K562 (cell line): ENCODE measurements at regions not wholly inside any gene's neighbourhood (a gene's known extent, or its start where the extent isn't known, plus 50 kb on each side); places are given as distances from the start of the nearest gene placed in this dataset.

Experiments
- ATAC-seq: fragments of 200-7000 bp; cut with Tn5 transposase; 3 replicates; pipeline ENCODE4 v1.9.1; 2020; ENCODE audit warnings: moderate library complexity
- BruUV-seq: library from RNA; stranded (reverse); fragments of 400-500 nt; replicated peaks from 2 replicates; lab custom pipeline; 2021; lab: Mats Ljungman, UMichigan
- CTCF ChIA-PET: fragments of 300-600 bp; formaldehyde crosslinking; extraction: SDS; loops from one replicate; lab custom pipeline; 2021; ENCODE audit warnings: low intra/inter-chr PET ratio; lab: Yijun Ruan, JAX
- POLR2A ChIA-PET: fragments of 300-600, 350-650 bp; sonication (Branson Sonifier 250); formaldehyde crosslinking; extraction: SDS; loops from one replicate; lab custom pipeline; 2021; ENCODE audit warnings: antibody characterized with exemption, inconsistent platforms; lab: Yijun Ruan, JAX
- DNase-seq, 4 experiments: peaks; one replicate each; pipeline versions ENCODE4 v3.0.0 to v3.0.0-alpha.2; 2011 to 2018; ENCODE audit warnings: low spot score in 3 of 4, mixed read lengths in 3 of 4; ENCODE audit errors: extremely low read depth in 1 of 4
- FAIRE-seq: peaks from 2 replicates; lab custom pipeline; 2011; peaks lifted over from hg19 to GRCh38; lab: Jason Lieb, UNC
- H2AFZ ChIP-seq: 2 replicates; pipeline ENCODE4 v1.6.0; 2011; ENCODE audit warnings: low read depth, low read length, control low read depth, inconsistent platforms
- H3K27ac ChIP-seq: fragments of 200-600 bp; 3 replicates; pipeline ENCODE4 v1.8.0; 2011; ENCODE audit warnings: low read depth, mild to moderate bottlenecking, control low read depth, inconsistent platforms, low read length, moderate library complexity, mixed read lengths; ENCODE audit errors: extremely low read depth
- H3K27me3 ChIP-seq, 2 experiments: fragments of 300-600 bp in 1 of 2; 2 replicates in 1 of 2; 3 replicates in 1 of 2; pipeline versions ENCODE4 v1.6.0 to v1.8.0; 2011; ENCODE audit warnings: inconsistent platforms in 2 of 2, low read length in 2 of 2, mild to moderate bottlenecking in 1 of 2, mixed read lengths in 1 of 2, moderate library complexity in 1 of 2; ENCODE audit not compliant: control insufficient read depth in 2 of 2, insufficient read depth in 2 of 2
- H3K36me3 ChIP-seq: fragments of 300-600 bp; 3 replicates; pipeline ENCODE4 v1.8.0; 2011; ENCODE audit warnings: mild to moderate bottlenecking, low read length, inconsistent platforms; ENCODE audit not compliant: control insufficient read depth, insufficient read depth
- H3K4me1 ChIP-seq, 2 experiments: fragments of 200-600 bp in 1 of 2; replicated peaks in 1 of 2; 2 replicates in 1 of 2; 3 replicates in 1 of 2; pipeline versions ENCODE4 v1.5.1 to v1.8.0; 2011; ENCODE audit warnings: inconsistent platforms in 2 of 2, low read length in 2 of 2, mild to moderate bottlenecking in 1 of 2, mixed read lengths in 1 of 2, moderate library complexity in 1 of 2; ENCODE audit not compliant: control insufficient read depth in 2 of 2, insufficient read depth in 2 of 2
- H3K4me2 ChIP-seq: 2 replicates; pipeline ENCODE4 v1.6.1; 2011; ENCODE audit warnings: low read length, control low read depth, inconsistent platforms, mixed read lengths; ENCODE audit not compliant: insufficient read depth
- H3K4me3 ChIP-seq: fragments of 200-600 bp; sonication (generic), shearing (Covaris generic); 2 replicates; pipeline ENCODE4 v1.5.1; 2016; ENCODE audit warnings: control low read depth, inconsistent platforms
- H3K79me2 ChIP-seq: fragments of 200-600 bp; 3 replicates; pipeline ENCODE4 v1.8.0; 2011; ENCODE audit warnings: low read length, inconsistent platforms; ENCODE audit not compliant: control insufficient read depth, insufficient read depth
- H3K9ac ChIP-seq, 2 experiments: 2 replicates each; pipeline versions ENCODE4 v1.6.0 to v1.6.1; 2011; ENCODE audit warnings: low read depth in 2 of 2, low read length in 2 of 2, control low read depth in 1 of 2, inconsistent platforms in 1 of 2, mild to moderate bottlenecking in 1 of 2, mixed read lengths in 1 of 2; ENCODE audit not compliant: insufficient read depth in 1 of 2
- H3K9me1 ChIP-seq: one replicate; pipeline ENCODE4 v1.6.0; 2011; ENCODE audit warnings: inconsistent platforms, mild to moderate bottlenecking, low read length, moderate library complexity; ENCODE audit not compliant: control insufficient read depth, insufficient read depth
- H3K9me3 ChIP-seq: replicated peaks from 2 replicates; pipeline ENCODE4 v1.5.1; 2011; ENCODE audit warnings: low read depth, low read length, inconsistent platforms; ENCODE audit not compliant: control insufficient read depth, insufficient read depth
- H4K20me1 ChIP-seq: replicated peaks from 2 replicates; pipeline ENCODE4 v1.6.1; 2011; ENCODE audit warnings: low read length, inconsistent platforms, mixed read lengths; ENCODE audit not compliant: control insufficient read depth, insufficient read depth
- BRD9 ChIP-seq: fragments of 450-650 bp; IDR thresholded peaks from 2 replicates; pipeline ENCODE4 v1.6.1; 2018; ENCODE audit warnings: low read depth; ENCODE audit not compliant: partially characterized antibody
- CTCF ChIP-seq, 3 experiments: IDR thresholded peaks in 2 of 3; conservative IDR thresholded peaks in 1 of 3; 2 replicates each; pipeline ENCODE4 v1.5.1; 2011 to 2012; ENCODE audit warnings: low read length in 3 of 3, mild to moderate bottlenecking in 3 of 3, control low read depth in 2 of 3, improper control_type of control experiment in 1 of 3, inconsistent platforms in 1 of 3, low read depth in 1 of 3, mixed read lengths in 1 of 3, moderate library complexity in 1 of 3; ENCODE audit not compliant: insufficient read depth in 2 of 3
- E2F4 ChIP-seq: sonication (generic); formaldehyde crosslinking; IDR thresholded peaks from 2 replicates; pipeline ENCODE4 v1.8.0; 2022; ENCODE audit warnings: mild to moderate bottlenecking, low read depth, missing genetic modification reagents
- HCFC1 ChIP-seq: IDR thresholded peaks from 2 replicates; pipeline ENCODE4 v1.6.1; 2012; ENCODE audit warnings: low read depth, low read length, improper control_type of control experiment
- KLF1 ChIP-seq: fragments of 450-650 bp; IDR thresholded peaks from 2 replicates; pipeline ENCODE4 v1.6.1; 2016; ENCODE audit warnings: missing genetic modification characterization, missing compliant biosample characterization
- MBD2 ChIP-seq: sonication (generic); IDR thresholded peaks from 2 replicates; pipeline ENCODE4 v1.6.1; 2016; ENCODE audit warnings: low read depth, borderline replicate concordance
- RAD21 ChIP-seq, 2 experiments: fragments of 250-450 bp in 1 of 2; fragments of 450-650 bp in 1 of 2; sonication (Bioruptor Pico) in 1 of 2; formaldehyde crosslinking in 1 of 2; IDR thresholded peaks in 1 of 2; conservative IDR thresholded peaks in 1 of 2; 2 replicates each; pipeline versions ENCODE4 v1.4.0 to v1.8.0; 2020 to 2022; ENCODE audit warnings: mild to moderate bottlenecking in 2 of 2, moderate library complexity in 1 of 2
- RREB1 ChIP-seq: fragments of 250-450 bp; sonication (Bioruptor Pico); IDR thresholded peaks from 2 replicates; pipeline ENCODE4 v1.4.0; 2020
- SMC3 ChIP-seq: conservative IDR thresholded peaks from 2 replicates; pipeline ENCODE4 v1.6.1; 2011; ENCODE audit warnings: low read depth, low read length, improper control_type of control experiment; ENCODE audit not compliant: insufficient read depth
- TAF9B ChIP-seq: fragments of 450-650 bp; IDR thresholded peaks from 2 replicates; pipeline ENCODE4 v1.6.1; 2018; ENCODE audit warnings: mild to moderate bottlenecking; ENCODE audit not compliant: partially characterized antibody
- ZKSCAN8 ChIP-seq: fragments of 200-800 bp; sonication (Bioruptor generic); IDR thresholded peaks from 2 replicates; pipeline ENCODE4 v1.6.1; 2016; ENCODE audit warnings: missing genetic modification characterization, missing compliant biosample characterization
- ZNF384 ChIP-seq: IDR thresholded peaks from 2 replicates; pipeline ENCODE4 v1.6.1; 2012; ENCODE audit warnings: low read depth, low read length, improper control_type of control experiment
- WGBS: fragments of 100-300 bp; shearing (Covaris generic); methylation state at CpG from one replicate; pipeline ENCODE4 v1.1.6; 2016; ENCODE audit warnings: low coverage, mixed read lengths; ENCODE audit not compliant: insufficient coverage; ENCODE audit errors: missing lambda C conversion rate; 5-methylcytosine and 5-hydroxymethylcytosine counted together
- in situ Hi-C: fragments of 300-500 bp; cut with MboI; formaldehyde crosslinking; loops from 4 replicates; pipeline ENCODE4 v1.15.0; 2018; ENCODE audit warnings: inconsistent platforms, mixed read lengths
- intact Hi-C: fragments of 100-400 bp; cut with micrococcal nuclease; formaldehyde crosslinking; loops from 2 replicates; pipeline ENCODE4 v1.14.2; 2022

GRCh38 chr2:3959372-3959771 is 256.0 kb downstream of the DCDC2C start:
- H3K79me2 ChIP-seq, result no peaks in the 10 kb centered on the region
- ChIA-PET CTCF (interaction anchor here (0.5 to 0.6 kb wide), 2 partner anchors 246 to 1906 kb away, joined by 3 to 4 read pairs; no protein-coding TSS in a partner anchor), POLR2A (no interaction called here)
- peak; percentile 33 to 50 (median 45) for DNase-seq
- H3K4me2 ChIP-seq, result no peak overlapping the region
- no peak overlapping the region for H3K27ac ChIP-seq
- whole genome bisulfite sequencing, result 0% methylated on average over 1 of the region's 2 CpGs
- H3K36me3 ChIP-seq, result no peaks in the 10 kb centered on the region
- H3K9ac ChIP-seq, result no peak overlapping the region
- H3K27me3 ChIP-seq, result no peaks in the 10 kb centered on the region
- peak; percentile 67 for FAIRE-seq
- in situ Hi-C loops (no loop called here), intact Hi-C loops (loop anchor here (1.0 to 5.0 kb wide), 2 partner anchors 222 to 1407 kb away; no protein-coding TSS in a partner anchor)
- no peaks in the 10 kb centered on the region for H3K4me1 ChIP-seq
- BruUV-seq, result no TSS peak
- no peak overlapping the region for H2AFZ ChIP-seq
- no peaks in the 10 kb centered on the region for H3K9me3 ChIP-seq
- H3K4me3 ChIP-seq, result no peak overlapping the region
- peak; percentile 44; the same call in 2 of the 3 replicates for ATAC-seq
- H4K20me1 ChIP-seq, result no peaks in the 10 kb centered on the region
- H3K9me1 ChIP-seq, result no peaks in the 10 kb centered on the region
- TF ChIP-seq RAD21 (CRISPR knock-in tag; conservative IDR thresholded peaks at IDR 0.05 in 1 of 2, IDR thresholded peaks at IDR 0.05 in 1 of 2), result peak; percentile 52 to 53
- TF ChIP-seq HCFC1, result no peak
- TF ChIP-seq TAF9B, result no peak
- TF ChIP-seq CTCF (IDR thresholded peaks at IDR 0.05 in 2 of 3, conservative IDR thresholded peaks at IDR 0.05 in 1 of 3; ENCODE audit: insufficient read depth in 2 of 3, low read depth in 1 of 3, low read length in 3 of 3), result peak; percentile 32 to 80 (median 67); a peak in 5 of 6 replicates
- no peak for TF ChIP-seq E2F4 (CRISPR knock-in tag)
- TF ChIP-seq ZNF384, result peak; percentile 99
- TF ChIP-seq RREB1 (CRISPR knock-in tag), result no peak
- no peak for TF ChIP-seq ZKSCAN8 (CRISPR knock-in tag)
- no peak for TF ChIP-seq MBD2
- TF ChIP-seq SMC3, result peak; percentile 31; the same call in 1 of the 2 replicates
- TF ChIP-seq BRD9, result no peak
- no peak for TF ChIP-seq KLF1 (tag)
